OCI-LY3 (cell line): ENCODE measurements at regions not wholly inside any gene's neighbourhood (a gene's known extent, or its start where the extent isn't known, plus 50 kb on each side); places are given as distances from the start of the nearest gene placed in this dataset.

Experiments used
- H2AFZ ChIP-seq: fragments of 200-600, 300-600 bp; shearing (Covaris generic); 2 replicates; pipeline ENCODE4 v1.6.0; 2014; ENCODE audit warnings: antibody characterized with exemption, low read depth, low read length
- H3K27ac ChIP-seq: fragments of 200-600, 300-600 bp; sonication (generic); 2 replicates; pipeline ENCODE4 v1.5.1; 2014; ENCODE audit warnings: mild to moderate bottlenecking, low read length, moderate library complexity, mixed read lengths
- H3K27me3 ChIP-seq: fragments of 200-600, 300-600 bp; sonication (generic); 2 replicates; pipeline ENCODE4 v1.6.1; 2014; ENCODE audit warnings: low read depth, low read length, mixed read lengths
- H3K36me3 ChIP-seq: fragments of 200-600, 300-600 bp; sonication (generic); replicated peaks from 2 replicates; pipeline ENCODE3; 2014; ENCODE audit warnings: low read depth, low read length, mixed read lengths
- H3K4me1 ChIP-seq: fragments of 300-600, 200-600 bp; sonication (generic); 2 replicates; pipeline ENCODE4 v1.6.1; 2014; ENCODE audit warnings: low read length, mixed read lengths
- H3K4me2 ChIP-seq: fragments of 200-600, 300-600 bp; sonication (generic); 2 replicates; pipeline ENCODE4 v1.6.1; 2014; ENCODE audit warnings: low read length, mixed read lengths
- H3K4me3 ChIP-seq: fragments of 300-600, 200-600 bp; sonication (generic); 2 replicates; pipeline ENCODE4 v1.5.1; 2014; ENCODE audit warnings: antibody characterized with exemption, mild to moderate bottlenecking, low read length, moderate library complexity
- H3K79me2 ChIP-seq: fragments of 300-600, 200-600 bp; shearing (Covaris generic); 2 replicates; pipeline ENCODE4 v1.6.1; 2014; ENCODE audit warnings: mild to moderate bottlenecking, low read length, mixed read lengths
- H3K9ac ChIP-seq: fragments of 300-600, 200-600 bp; shearing (Covaris generic); 2 replicates; pipeline ENCODE4 v1.6.0; 2014; ENCODE audit warnings: mild to moderate bottlenecking, low read length, moderate library complexity
- H3K9me3 ChIP-seq: fragments of 200-600, 300-600 bp; shearing (Covaris generic); 2 replicates; pipeline ENCODE4 v1.6.1; 2014; ENCODE audit warnings: low read length, mixed read lengths; ENCODE audit not compliant: insufficient read depth
- H4K20me1 ChIP-seq: fragments of 200-600, 300-600 bp; sonication (generic); 2 replicates; pipeline ENCODE4 v1.6.1; 2016; ENCODE audit warnings: low read length, mixed read lengths; ENCODE audit not compliant: insufficient read depth
- EZH2phosphoT487 ChIP-seq: fragments of 200-600 bp; shearing (Covaris generic); IDR thresholded peaks from 2 replicates; pipeline ENCODE4 v1.6.1; 2018; ENCODE audit warnings: antibody characterized with exemption, mixed run types, low read depth
- TF ChIP-seq, protein P1 (sequence below): fragments of 200-600, 300-600 bp; sonication (generic); IDR thresholded peaks from 2 replicates; pipeline ENCODE4 v1.5.1; 2014; ENCODE audit warnings: antibody characterized with exemption, low read length, low read depth

DNA sequence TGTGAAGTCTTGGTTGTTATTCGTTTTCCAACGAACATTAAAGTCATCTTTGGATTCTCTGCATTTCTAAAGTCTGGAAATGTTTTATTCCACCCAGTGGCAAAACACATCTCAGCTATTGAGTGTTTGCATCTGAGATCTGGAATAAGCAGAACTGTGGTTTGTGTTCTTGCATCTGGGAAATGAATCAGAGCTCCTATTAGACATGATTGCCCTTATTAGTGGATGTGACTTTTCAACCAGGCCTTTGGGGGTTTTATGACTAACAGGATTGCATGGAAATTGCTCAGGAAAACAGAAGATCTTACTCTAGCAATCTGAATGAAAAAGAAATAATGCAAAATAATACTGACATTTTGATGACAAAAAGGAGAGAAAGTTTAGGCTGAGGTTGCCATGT, 488.8 kb downstream of the IRS2 start:
- Histone ChIP-seq H3K9me3 (peaks cover 21% of the 10 kb centered on the region), H3K27me3 (no peaks in the 10 kb centered on the region), H3K36me3 (peaks cover 3% of the 10 kb centered on the region), H3K4me1 (no peaks in the 10 kb centered on the region), H3K4me2 (no peak overlapping the region), H2AFZ (no peak overlapping the region), H4K20me1 (no peaks in the 10 kb centered on the region), H3K27ac (no peak overlapping the region), H3K79me2 (no peaks in the 10 kb centered on the region), H3K9ac (no peak overlapping the region), H3K4me3 (no peak overlapping the region)
- TF ChIP-seq EZH2phosphoT487, result no peak
- TF ChIP-seq, protein P1, sequence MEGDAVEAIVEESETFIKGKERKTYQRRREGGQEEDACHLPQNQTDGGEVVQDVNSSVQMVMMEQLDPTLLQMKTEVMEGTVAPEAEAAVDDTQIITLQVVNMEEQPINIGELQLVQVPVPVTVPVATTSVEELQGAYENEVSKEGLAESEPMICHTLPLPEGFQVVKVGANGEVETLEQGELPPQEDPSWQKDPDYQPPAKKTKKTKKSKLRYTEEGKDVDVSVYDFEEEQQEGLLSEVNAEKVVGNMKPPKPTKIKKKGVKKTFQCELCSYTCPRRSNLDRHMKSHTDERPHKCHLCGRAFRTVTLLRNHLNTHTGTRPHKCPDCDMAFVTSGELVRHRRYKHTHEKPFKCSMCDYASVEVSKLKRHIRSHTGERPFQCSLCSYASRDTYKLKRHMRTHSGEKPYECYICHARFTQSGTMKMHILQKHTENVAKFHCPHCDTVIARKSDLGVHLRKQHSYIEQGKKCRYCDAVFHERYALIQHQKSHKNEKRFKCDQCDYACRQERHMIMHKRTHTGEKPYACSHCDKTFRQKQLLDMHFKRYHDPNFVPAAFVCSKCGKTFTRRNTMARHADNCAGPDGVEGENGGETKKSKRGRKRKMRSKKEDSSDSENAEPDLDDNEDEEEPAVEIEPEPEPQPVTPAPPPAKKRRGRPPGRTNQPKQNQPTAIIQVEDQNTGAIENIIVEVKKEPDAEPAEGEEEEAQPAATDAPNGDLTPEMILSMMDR, result no peak

DNA sequence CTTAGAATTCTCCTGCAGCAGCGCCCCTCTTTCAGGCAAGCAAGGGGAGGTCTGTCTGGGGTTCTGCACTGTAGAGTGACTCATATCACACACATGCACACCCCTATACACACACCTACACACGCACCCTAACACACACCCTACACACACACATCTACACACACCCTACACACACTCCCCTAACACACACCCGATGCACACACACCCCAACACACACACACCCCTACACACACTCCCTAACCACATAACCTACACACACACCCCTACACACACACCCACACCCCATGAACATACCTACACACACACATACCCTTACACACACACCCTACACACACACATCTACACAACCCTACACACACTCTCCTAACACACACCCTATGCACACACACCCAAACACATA, 493.2 kb downstream of the IRS2 start:
- Histone ChIP-seq H3K9me3 (peaks cover 21% of the 10 kb centered on the region), H3K4me3 (no peak overlapping the region), H3K27ac (no peak overlapping the region), H3K79me2 (no peaks in the 10 kb centered on the region), H3K36me3 (peaks cover 3% of the 10 kb centered on the region), H3K27me3 (no peaks in the 10 kb centered on the region), H2AFZ (no peak overlapping the region), H4K20me1 (no peaks in the 10 kb centered on the region), H3K9ac (no peak overlapping the region), H3K4me1 (no peaks in the 10 kb centered on the region), H3K4me2 (no peak overlapping the region)
- TF ChIP-seq, protein P1, result no peak
- TF ChIP-seq EZH2phosphoT487, result no peak

DNA sequence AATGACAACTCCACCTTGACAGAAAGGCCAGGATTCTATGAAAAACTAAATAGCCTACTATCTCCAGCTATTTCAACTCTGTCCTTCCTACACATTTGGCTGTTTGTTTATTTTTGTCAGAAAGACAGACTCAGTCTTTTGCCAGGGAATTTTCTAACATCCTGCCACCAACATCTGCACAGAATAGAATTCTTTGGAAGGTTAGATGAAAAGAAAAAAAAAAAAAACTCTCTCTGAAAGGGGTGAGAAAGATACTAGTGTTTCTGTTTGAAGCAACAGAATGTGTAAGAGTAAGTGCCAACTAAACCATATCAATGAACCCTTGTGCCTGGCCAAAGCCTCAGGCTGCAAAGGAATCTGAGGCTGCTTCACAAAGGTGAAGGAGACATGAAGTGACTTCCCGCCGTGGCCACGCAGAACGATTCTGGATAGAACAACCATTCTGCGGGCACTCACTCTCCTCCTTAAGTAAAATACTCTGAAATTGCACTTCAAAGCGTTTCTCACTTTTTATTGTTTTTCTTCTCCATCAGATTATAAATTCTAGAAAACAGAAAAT, 498.2 kb downstream of the IRS2 start:
- no peaks in the 10 kb centered on the region for H3K79me2 ChIP-seq
- no peak overlapping the region for H3K27ac ChIP-seq
- H2AFZ ChIP-seq, result no peak overlapping the region
- no peaks in the 10 kb centered on the region for H3K27me3 ChIP-seq
- H3K9me3 ChIP-seq, result no peaks in the 10 kb centered on the region
- H3K36me3 ChIP-seq, result no peaks in the 10 kb centered on the region
- H4K20me1 ChIP-seq, result no peaks in the 10 kb centered on the region
- H3K4me1 ChIP-seq, result no peaks in the 10 kb centered on the region
- TF ChIP-seq, protein P1, result no peak
- TF ChIP-seq EZH2phosphoT487, result no peak
- no peak overlapping the region for H3K4me3 ChIP-seq
- H3K4me2 ChIP-seq, result no peak overlapping the region
- H3K9ac ChIP-seq, result no peak overlapping the region

DNA sequence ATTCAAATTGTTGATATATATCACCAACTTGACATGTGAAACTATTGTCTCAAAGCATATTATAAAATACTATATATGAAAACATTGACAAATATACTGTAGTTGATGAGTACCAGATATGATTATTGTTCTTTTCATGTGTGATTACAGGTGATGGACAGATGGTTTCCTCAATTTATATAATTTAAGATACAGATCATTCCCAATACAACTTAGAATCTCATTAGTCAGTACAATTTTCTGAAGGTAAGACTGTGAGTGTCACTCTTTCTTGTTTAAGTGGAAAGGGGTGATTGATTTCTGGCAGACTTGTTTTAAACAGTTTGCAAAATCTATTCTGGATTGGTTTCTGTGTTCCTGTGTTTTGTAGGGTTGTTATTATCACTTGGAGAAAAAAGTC, 498.8 kb downstream of the IRS2 start:
- H3K27ac ChIP-seq, result no peak overlapping the region
- no peaks in the 10 kb centered on the region for H4K20me1 ChIP-seq
- no peaks in the 10 kb centered on the region for H3K79me2 ChIP-seq
- H3K9ac ChIP-seq, result no peak overlapping the region
- H3K4me1 ChIP-seq, result no peaks in the 10 kb centered on the region
- H2AFZ ChIP-seq, result no peak overlapping the region
- no peaks in the 10 kb centered on the region for H3K9me3 ChIP-seq
- H3K4me2 ChIP-seq, result no peak overlapping the region
- no peak for TF ChIP-seq EZH2phosphoT487
- TF ChIP-seq, protein P1, result no peak
- no peaks in the 10 kb centered on the region for H3K27me3 ChIP-seq
- no peak overlapping the region for H3K4me3 ChIP-seq
- H3K36me3 ChIP-seq, result no peaks in the 10 kb centered on the region
